Testis (tissue), 2 donors: ENCODE measurements at regions not wholly inside any gene's neighbourhood (a gene's known extent, or its start where the extent isn't known, plus 50 kb on each side); places are given as distances from the start of the nearest gene placed in this dataset.

Source experiments
- DNase-seq: peaks from one replicate; pipeline ENCODE4 v3.0.0-alpha.2; 2019
- H3K27ac ChIP-seq, 2 donors: fragments of 200-600 bp; sonication (generic); one replicate each; pipeline ENCODE4 v1.5.1; 2019
- H3K27me3 ChIP-seq: fragments of 200-600 bp; sonication (generic); one replicate; pipeline ENCODE4 v1.5.1; 2019
- H3K36me3 ChIP-seq: fragments of 200-600 bp; sonication (generic); one replicate; pipeline ENCODE4 v1.5.1; 2017; ENCODE audit warnings: low read depth; ENCODE audit errors: missing control alignments
- H3K4me1 ChIP-seq: fragments of 200-600 bp; sonication (generic); one replicate; pipeline ENCODE4 v1.5.1; 2019
- H3K4me3 ChIP-seq, 2 donors: fragments of 200-600 bp; sonication (generic); one replicate each; pipeline ENCODE4 v1.5.1; 2017 to 2019
- H3K9me3 ChIP-seq: fragments of 200-600 bp; sonication (generic); one replicate; pipeline ENCODE4 v1.5.1; 2017
- CTCF ChIP-seq, 3 experiments: fragments of 450-650 bp in 2 of 3; fragments of 200-600 bp in 1 of 3; sonication (generic) in 1 of 3; IDR thresholded peaks; one replicate each; pipeline ENCODE4 v1.5.1; 2016 to 2019; ENCODE audit warnings: antibody characterized with exemption in 3 of 3, mild to moderate bottlenecking in 2 of 3, moderate library complexity in 1 of 3
- POLR2A ChIP-seq: fragments of 450-650 bp; IDR thresholded peaks from one replicate; pipeline ENCODE4 v1.6.1; 2017; ENCODE audit warnings: antibody characterized with exemption, mild to moderate bottlenecking, moderate library complexity
- WGBS, 2 donors: methylation state at CpG; one replicate each; pipeline ENCODE4 v1.1.5; 2018; 5-methylcytosine and 5-hydroxymethylcytosine counted together
- intact Hi-C: fragments of 100-400 bp; cut with DNase I; formaldehyde crosslinking; loops from one replicate; pipeline ENCODE4 v1.15.1; 2023; ENCODE audit warnings: low total_unique reads
- small RNA-seq, 2 donors: library from RNA; depleted of rRNA; stranded (forward); fragments of <200 nt; gene quantifications; one replicate each; pipeline ENCODE3, GENCODE V24; 2016

- H3K36me3 ChIP-seq: no peaks in the 10 kb centered on the region
- DNase-seq: no peak
- 73 to 81% methylated on average over 3 of the region's 3 CpGs for WGBS, 2 donors
- TF ChIP-seq POLR2A (no peak), CTCF (IDR thresholded peaks at IDR 0.05) (no peak)
- H3K27ac ChIP-seq: no peak overlapping the region
- no peaks in the 10 kb centered on the region for H3K27me3 ChIP-seq
- H3K4me3 ChIP-seq: no peak overlapping the region
- no peaks in the 10 kb centered on the region for H3K9me3 ChIP-seq
- intact Hi-C loops: no loop called here
- no peaks in the 10 kb centered on the region for H3K4me1 ChIP-seq
Measured at GRCh38 chr1:190022709-190023108, 455.0 kb downstream of the BRINP3 start.

- Histone ChIP-seq H3K4me3 (no peak overlapping the region), H3K36me3 (no peaks in the 10 kb centered on the region), H3K4me1 (no peaks in the 10 kb centered on the region), H3K27ac (no peak overlapping the region), H3K9me3 (no peaks in the 10 kb centered on the region), H3K27me3 (no peaks in the 10 kb centered on the region)
- 81 to 95% methylated on average over 1 of the region's 1 CpG for WGBS, 2 donors
- no peak for DNase-seq
- intact Hi-C loops: no loop called here
- TF ChIP-seq POLR2A: no peak
Measured at GRCh38 chr1:190029441-190029840, 448.2 kb downstream of the BRINP3 start.

GRCh38 chr1:190043655-190044054 lies 434.0 kb downstream of the BRINP3 start:
- TF ChIP-seq POLR2A (no peak), CTCF (IDR thresholded peaks at IDR 0.05) (no peak)
- no peaks in the 10 kb centered on the region for H3K4me1 ChIP-seq
- no peaks in the 10 kb centered on the region for H3K36me3 ChIP-seq
- intact Hi-C loops: no loop called here
- H3K27me3 ChIP-seq: no peaks in the 10 kb centered on the region
- DNase-seq: no peak
- H3K9me3 ChIP-seq: no peaks in the 10 kb centered on the region
- no peak overlapping the region for H3K4me3 ChIP-seq
- H3K27ac ChIP-seq: no peak overlapping the region
- 93 to 100% methylated on average over 1 of the region's 1 CpG for WGBS, 2 donors

- H3K4me1 ChIP-seq: no peaks in the 10 kb centered on the region
- H3K27ac ChIP-seq: no peak overlapping the region
- no peaks in the 10 kb centered on the region for H3K36me3 ChIP-seq
- DNase-seq: no peak
- intact Hi-C loops: no loop called here
- H3K27me3 ChIP-seq: no peaks in the 10 kb centered on the region
- no peak overlapping the region for H3K4me3 ChIP-seq
- TF ChIP-seq POLR2A: no peak
- no peak for TF ChIP-seq CTCF (IDR thresholded peaks at IDR 0.05)
- no peaks in the 10 kb centered on the region for H3K9me3 ChIP-seq
Measured at GRCh38 chr1:190046231-190046630, 431.4 kb downstream of the BRINP3 start.

Small RNA genes lying in the stretch of these regions (small RNA-seq; reads per million reads assigned to genes)
- 0 reads per million in 2 donors for gene AL136372.1
- gene AL357559.1: 0 reads per million in 2 donors
- gene AL391813.1: 0 reads per million in 2 donors
- 0 to 0.09 reads per million in 2 donors for gene RNA5SP73
